ENCODE measurements at regions not wholly inside any gene's neighbourhood (a gene's known extent, or its start where the extent isn't known, plus 50 kb on each side); places are given as distances from the start of the nearest gene placed in this dataset.

DNA sequence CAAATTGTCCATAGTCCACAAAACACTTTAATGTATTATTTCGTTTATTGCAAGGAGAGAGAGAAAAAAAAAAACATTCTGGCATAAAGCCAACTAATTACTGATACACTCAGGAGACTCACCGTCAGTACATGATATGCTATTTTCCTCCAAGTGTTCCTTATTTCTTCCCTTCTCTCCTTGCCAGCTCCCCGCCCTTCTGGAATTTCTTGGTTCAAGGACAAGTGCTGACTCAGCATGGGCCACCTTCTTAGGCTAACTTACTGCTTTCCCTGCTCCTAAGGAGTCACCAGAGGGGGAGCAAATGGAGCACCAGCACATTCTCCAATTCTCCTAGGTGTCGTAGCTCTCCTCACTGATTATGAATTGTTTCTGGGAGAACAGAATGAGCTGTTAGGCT is 133.8 kb upstream of the HDAC9 start:
- peak; percentile 20 for DNase-seq (ENCODE audit: low read depth)

DNA sequence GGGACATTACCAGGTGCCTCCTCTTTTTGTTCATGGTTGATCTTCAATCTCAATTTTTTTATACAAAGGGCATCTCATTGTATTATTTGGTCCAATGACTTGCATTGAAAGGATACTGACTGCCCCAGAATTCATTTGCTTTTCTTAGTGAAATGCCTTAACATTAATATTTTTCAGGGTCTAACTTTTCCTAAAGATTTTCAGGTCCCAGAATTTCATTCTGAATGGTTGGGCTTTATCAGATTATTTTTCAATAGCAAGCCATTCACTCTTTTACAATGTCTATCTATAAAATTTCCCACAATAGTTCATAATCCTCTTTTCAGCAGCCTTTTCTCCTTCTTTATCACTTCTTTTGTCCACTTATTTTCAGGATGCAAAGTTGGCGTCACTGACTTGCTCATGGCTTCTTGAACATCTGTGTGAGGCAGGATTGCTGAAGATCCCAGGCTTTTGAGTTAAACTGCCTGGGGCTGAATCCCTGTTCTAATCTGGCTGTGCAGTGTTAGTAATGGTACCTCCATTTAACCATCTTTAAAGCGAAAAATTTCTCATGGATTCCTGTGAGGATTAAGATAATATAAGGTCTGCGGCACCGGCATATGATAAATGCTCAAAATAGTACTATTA is 131.7 kb upstream of the HDAC9 start:
- DNase-seq (ENCODE audit: low read depth), result no peak

- DNase-seq (ENCODE audit: low read depth), result no peak
Measured at GRCh38 chr7:18364396-18364795, 131.2 kb upstream of the HDAC9 start.

- no peak for DNase-seq (ENCODE audit: low read depth)
Measured at GRCh38 chr7:18366394-18366793, 129.2 kb upstream of the HDAC9 start.

DNA sequence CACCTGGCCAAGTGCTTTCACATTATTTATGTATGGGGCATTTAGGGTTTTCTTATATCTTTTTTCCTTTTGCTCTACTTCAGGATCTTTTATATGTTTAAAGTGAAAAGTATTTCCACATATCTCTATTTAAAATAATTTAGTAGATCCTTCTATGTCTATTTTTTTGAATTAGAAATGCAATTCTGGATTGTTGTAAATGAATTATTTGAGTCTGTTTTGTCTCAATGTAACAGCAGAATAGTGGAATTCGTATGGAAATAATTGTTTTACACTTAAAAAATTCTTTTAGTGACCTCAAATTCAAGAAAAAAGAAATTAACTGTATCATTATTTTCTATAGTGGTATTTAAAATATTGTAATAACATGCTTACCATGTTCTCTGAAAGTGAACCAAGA is 126.5 kb upstream of the HDAC9 start:
- DNase-seq (ENCODE audit: low read depth), result no peak

- no peak for DNase-seq (ENCODE audit: low read depth)
Measured at GRCh38 chr7:18370633-18371032, 124.9 kb upstream of the HDAC9 start.

- no peak for DNase-seq (ENCODE audit: low read depth)
Measured at GRCh38 chr7:18378989-18379605, 116.5 kb upstream of the HDAC9 start.

- DNase-seq (ENCODE audit: low read depth), result no peak
Measured at GRCh38 chr7:18384491-18385143, 110.9 kb upstream of the HDAC9 start.

GRCh38 chr7:18386607-18387006 is 108.9 kb upstream of the HDAC9 start:
- no peak for DNase-seq (ENCODE audit: low read depth)

DNA sequence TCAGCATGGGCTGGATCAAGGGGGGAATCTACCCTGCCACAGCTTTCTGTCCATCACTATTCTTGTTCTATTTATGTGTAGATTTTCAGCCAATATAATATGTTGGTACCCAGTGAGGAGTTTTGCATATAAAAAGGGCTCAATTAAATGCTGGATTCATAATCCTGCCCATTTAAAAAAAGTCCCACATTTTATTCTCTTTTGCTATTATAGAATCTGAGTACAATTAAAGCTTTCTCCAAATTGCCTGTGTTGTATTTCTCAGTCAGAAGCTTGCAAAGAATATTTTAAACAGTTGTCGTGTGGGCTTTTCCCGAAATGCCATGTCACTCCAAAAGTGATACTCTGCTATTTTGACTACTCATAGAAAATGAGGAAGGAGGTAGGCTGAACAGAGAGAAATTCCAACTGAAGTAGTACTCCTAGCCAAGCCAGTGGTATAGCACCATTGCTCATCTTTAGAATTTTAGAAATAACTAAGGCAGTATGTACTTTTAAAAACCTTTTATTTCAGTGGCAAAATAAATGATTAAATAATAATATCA is 108.3 kb upstream of the HDAC9 start:
- no peak for DNase-seq (ENCODE audit: low read depth)

DNA sequence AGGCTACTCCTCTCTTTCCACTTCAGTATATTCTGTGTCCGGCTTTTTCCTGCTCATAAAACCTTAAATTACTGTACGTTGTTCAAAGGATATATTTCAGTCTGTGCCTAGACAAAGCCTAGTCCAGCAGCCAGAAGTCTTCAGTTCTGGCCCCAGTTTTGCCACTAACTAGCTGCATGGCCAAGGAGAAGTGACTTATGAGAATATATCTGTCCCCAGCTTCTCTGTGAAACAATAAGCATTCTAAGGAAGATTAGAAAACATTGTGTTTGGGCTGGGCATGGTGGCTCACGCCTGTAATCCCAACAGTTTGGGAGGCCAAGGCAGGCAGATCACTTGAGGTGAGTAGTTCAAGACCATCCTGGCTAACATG is 105.0 kb upstream of the HDAC9 start:
- DNase-seq (ENCODE audit: low read depth), result no peak

DNA sequence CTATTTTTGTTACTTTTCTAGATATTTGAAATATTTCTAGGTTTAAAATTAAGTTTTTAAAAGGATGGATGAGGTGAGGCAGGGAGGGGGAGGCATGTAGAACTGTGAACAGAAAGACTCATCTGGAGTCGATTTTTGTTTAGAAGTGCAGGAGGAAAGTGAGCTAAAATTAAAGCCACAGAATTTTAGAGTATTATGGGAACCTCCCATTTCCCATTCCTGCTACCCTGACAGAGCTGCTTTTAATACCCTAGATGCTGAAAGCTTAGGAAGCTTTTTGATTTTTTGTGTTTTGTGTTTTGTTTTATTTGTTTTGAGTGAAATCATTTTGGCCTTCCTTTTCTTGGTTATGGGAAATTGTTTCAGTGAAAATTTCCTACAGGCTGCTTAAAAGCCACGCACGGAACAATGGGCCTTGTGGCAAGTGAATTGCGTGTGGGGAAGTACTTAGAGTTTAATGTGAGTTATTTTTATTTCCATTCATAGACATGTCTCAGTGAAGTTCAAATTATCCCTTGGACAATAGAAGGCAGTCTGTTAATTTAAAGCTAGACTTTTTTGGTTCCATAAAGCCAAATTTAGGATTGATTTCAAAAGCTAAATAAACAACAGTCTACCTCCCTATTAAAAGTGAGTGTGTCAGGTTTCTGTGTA is 102.0 kb upstream of the HDAC9 start:
- no peak for DNase-seq (ENCODE audit: low read depth)

GRCh38 chr7:18395868-18396267 is 99.7 kb upstream of the HDAC9 start:
- no peak for DNase-seq (ENCODE audit: low read depth)

DNA sequence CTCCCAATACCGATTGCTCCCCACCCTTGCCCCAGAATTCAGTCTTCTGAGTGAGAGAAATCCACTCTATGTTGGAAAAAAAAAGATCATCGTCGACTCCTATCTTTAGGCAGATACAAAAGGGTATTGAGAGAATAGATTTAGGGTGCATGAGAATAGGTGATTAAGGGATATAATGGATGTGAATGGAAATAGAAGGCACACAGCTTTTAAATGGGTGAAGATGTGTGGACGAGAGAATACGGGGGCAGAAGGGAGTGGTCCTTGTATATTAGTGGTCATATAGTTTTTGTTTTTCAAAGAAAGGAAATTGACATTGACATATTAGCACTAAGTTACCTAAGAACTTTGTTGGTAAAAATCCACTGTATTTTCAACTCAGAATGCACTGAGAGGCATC is 98.6 kb upstream of the HDAC9 start:
- DNase-seq (ENCODE audit: low read depth), result no peak

- peak; percentile 64 for DNase-seq (ENCODE audit: low read depth)
Measured at GRCh38 chr7:18399436-18400235, 95.9 kb upstream of the HDAC9 start.

DNA sequence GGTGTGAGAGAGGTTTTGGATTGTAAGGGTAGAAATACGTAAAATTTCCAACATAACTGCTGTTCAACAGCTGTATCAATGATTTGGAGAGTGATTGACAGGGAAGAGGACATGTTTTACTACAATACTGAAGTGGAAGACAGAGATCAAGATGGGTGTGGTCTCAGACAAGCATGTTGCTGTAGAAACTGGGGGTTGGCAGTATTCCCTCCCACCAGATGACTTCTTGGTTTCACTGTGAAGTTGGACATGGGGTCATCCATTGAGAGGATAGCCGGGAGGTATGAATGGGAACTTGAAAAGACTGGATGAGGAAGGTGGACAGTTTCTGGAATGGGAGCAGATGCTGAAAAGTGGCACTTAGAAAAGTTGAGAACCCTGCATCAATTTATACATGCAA is 95.3 kb upstream of the HDAC9 start:
- peak; percentile 49 for DNase-seq (ENCODE audit: low read depth)

DNA sequence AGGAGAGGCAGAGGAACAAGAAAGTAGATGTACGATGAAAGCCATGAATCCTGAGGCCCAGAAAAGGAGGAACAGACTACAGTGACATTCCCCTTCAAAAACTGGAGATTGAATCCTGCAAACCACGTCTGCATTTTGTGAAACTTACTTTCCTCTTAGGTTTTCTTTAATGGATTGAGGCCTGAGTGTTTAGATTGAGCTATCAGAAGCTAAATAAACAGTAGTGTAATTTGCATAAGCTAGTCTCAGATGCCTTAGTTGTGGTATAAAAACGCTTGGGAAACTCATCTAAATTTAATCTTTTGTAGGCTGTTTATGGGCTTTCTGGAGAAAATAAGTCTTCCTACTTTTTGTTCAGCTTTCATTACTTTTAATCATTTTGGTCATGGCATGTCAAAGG is 94.8 kb upstream of the HDAC9 start:
- peak; percentile 42 for DNase-seq (ENCODE audit: low read depth)

DNA sequence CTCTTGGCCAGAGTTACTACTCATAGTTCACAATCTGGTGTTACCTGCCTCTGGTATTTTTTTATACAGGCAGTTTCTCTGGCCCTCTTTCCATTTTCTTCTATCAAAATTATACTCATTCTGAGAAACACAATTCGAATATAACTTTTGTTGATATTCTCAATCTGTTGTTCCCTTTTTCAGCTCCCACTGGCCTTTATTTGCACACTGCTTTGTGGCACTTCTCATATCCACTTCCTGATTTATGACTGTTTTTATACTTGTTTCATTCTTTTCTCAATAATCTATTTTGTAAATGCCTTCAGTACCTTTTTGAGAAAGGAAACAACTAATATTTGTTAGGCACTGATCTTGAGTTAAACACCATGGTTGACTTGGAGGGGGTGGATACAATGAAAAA is 93.8 kb upstream of the HDAC9 start:
- no peak for DNase-seq (ENCODE audit: low read depth)

- DNase-seq (ENCODE audit: low read depth), result peak; percentile 79
Measured at GRCh38 chr7:18402488-18403183, 92.9 kb upstream of the HDAC9 start.

GRCh38 chr7:18405726-18406125 is 89.8 kb upstream of the HDAC9 start:
- DNase-seq (ENCODE audit: low read depth), result no peak

DNA sequence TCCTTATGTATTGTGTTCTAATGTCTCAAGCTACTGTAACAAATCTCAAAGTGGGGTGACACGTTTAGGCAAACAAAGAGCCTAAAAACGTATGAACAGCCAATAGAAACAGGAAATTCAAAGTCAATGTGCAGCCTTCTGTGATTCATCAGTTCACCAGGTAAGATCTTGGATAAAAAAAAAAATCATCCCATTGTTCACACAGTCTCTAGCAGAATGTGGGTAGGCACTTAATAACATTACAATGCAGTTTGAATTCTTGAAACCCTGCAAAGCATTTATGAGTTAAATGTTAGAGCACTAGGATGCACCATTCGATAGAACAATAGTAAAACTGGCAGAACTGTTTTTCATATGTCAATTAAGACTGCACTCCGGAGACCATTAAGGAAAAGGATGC is 88.2 kb upstream of the HDAC9 start:
- DNase-seq (ENCODE audit: low read depth), result no peak
